HG02759 (cell line): ENCODE measurements at regions not wholly inside any gene's neighbourhood (a gene's known extent, or its start where the extent isn't known, plus 50 kb on each side); places are given as distances from the start of the nearest gene placed in this dataset.
"Not testable (repeated sequence)": the region's sequence is repeated elsewhere in the genome, so short reads cannot be mapped to it uniquely, and the experiment has no call there.

Experiments
- ATAC-seq: cut with Tn5 transposase; IDR thresholded peaks from one replicate; pipeline ENCODE4 v1.9.1; 2021; ENCODE audit warnings: mild to moderate bottlenecking, moderate library complexity; ENCODE audit not compliant: unreplicated experiment

GRCh38 chr1:82367456-82367855 is 566.7 kb downstream of the ADGRL2 start:
- no peak for ATAC-seq

DNA sequence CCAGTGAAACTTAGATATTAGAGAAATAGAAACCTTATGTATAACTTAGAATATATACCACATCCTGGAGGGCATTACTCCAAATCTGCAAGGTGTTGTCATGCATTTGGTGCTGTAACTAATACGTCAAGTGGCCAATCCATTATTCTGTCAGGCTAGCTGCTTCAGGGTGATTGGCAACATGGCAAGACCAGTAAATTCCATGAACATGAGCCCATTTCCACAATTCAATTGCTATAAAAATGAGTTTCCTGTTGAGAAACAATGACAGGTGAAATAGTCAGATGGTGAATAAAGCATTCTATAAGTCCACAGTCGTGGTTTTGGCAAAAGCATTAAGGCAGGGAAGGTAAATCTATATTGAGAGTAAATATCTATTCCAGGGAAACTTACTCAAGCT is 566.0 kb downstream of the ADGRL2 start:
- ATAC-seq, result no peak

DNA sequence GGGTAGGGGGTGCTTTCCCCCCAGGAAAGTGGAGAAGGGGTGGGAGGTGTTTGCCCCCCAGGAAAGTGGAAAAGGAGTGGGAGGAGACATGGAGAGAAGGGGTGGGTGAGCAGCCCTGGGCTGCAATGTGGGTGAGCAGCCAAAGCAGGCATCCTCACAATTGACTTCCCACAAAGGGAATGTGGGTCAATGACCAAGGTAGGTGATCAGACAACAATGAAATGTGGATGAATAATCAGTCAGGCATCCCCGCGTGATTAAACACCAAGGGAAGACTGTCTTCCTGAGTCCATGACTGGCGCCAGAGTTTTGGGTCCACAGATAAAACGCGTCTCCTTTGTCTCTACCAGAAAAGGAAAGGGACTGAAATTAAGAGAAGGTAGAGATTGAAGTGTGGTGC is 558.8 kb downstream of the ADGRL2 start:
- not testable (repeated sequence) for ATAC-seq

DNA sequence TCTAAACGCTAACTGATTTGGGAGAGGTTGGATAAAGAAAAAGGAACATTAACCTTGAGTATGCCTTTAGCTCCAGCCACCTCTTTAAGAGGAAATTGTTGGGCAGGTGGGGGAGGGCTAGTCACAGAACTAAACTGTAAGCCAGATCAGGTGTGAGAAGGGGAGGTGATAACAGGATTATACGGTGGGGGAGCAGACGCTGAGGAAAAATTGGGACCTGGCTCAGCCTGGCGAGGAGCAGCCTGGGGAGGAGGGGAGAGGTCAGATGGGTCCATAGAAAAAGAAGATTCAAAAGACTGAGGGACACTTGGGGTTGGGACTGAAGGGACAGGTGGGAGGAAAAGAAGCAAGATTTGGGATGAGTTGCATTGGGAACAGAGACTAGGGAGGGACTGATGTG is 558.0 kb downstream of the ADGRL2 start:
- not testable (repeated sequence) for ATAC-seq

DNA sequence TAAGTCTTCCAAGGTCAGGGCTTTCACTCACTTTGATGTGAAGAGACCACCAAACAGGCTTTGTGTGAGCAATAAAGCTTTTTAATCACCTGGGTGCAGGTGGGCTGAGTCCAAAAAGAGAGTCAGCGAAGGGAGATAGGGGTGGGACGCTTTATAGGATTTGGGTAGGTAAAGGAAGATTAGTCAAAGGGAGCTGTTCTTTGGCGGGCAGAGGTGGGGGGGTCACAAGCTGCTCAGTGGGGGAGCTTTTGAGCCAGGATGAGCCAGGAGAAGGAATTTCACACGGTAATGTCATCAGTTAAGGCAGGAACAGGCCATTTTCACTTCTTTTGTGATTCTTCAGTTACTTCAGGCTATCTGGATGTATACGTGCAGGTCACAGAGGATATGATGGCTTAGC is 553.8 kb downstream of the ADGRL2 start:
- not testable (repeated sequence) for ATAC-seq

GRCh38 chr1:82348487-82348886 is 547.8 kb downstream of the ADGRL2 start:
- ATAC-seq, result no peak

DNA sequence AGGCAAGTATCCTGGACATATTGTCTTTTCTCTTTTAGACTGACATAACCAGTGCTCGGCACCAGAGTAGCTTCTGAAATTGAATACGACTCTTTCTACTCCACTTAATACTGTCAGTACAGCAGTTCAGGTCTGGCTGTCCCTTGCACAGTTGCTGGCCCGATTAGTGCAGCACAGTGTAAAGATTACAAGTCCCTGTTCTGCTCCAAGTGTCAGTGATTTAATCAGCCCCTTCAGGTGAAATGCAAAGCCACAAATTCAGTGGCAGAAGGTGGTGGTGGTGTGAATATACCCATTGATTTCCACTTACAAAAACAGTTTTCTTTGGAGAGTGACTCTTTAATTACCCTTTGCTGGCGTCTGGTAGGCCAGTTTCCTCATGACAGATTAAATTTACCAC is 545.4 kb downstream of the ADGRL2 start:
- no peak for ATAC-seq

DNA sequence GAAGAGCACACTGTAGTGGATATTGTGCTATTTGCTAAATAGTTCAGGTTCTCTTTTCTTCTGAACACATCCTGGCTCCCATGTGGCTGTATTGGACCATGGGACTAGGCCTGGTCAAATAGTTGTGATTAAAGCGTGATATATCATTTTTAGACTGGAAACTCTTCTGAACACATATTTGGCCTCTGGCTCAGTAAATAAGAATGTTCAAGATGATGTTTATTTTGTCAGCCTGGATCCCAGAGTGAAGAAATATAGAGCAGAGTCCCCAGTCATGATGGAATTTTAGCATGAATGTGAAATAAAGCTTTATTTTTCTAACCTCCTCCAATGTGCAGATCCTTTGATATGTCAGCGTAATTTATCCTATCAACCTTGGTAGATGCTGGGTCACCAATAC is 542.6 kb downstream of the ADGRL2 start:
- ATAC-seq, result no peak

- ATAC-seq, result no peak
Observed at GRCh38 chr1:82337635-82338034, 536.9 kb downstream of the ADGRL2 start.

- no peak for ATAC-seq
Observed at GRCh38 chr1:82330330-82330729, 529.6 kb downstream of the ADGRL2 start.

DNA sequence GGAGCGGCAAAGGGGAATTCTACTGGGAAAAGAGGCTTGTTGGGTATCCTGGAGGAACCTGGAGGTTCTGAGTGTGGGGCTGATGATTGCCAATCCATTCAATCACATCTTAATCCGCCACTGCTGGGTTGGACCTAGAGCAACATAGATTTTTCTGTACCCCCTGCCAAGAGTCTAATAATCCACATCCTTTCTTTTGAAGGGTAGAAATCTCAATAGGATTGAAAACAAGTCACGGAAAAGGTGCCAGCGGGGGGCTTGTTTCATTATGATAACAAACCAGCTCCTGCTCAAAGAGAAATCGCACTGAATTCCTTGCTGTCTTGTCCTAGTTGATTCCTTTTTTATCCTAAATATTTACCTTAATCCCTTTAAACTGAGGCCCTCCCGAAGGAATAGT is 528.5 kb downstream of the ADGRL2 start:
- ATAC-seq, result no peak

- no peak for ATAC-seq
Observed at GRCh38 chr1:82323144-82323841, 522.6 kb downstream of the ADGRL2 start.

DNA sequence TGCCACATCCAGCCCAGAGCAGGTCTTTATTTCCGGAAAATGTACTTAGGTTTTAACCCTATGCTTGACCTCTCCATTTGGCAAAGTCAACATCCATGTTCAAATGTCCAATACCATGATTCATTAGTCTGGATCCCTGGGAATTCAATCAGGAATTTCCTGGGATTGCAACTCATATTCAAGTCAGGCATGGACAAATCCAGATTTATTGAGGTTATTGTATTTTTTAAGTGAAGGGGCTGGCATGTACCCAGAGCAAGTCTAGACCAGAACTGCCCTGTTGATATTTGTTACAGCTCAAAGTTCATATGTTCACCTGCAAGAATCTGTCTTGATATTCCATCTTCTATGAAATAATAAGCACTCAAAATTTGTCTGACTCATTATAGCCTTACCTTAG is 521.1 kb downstream of the ADGRL2 start:
- ATAC-seq, result no peak

- ATAC-seq, result no peak
Observed at GRCh38 chr1:82319546-82319945, 518.8 kb downstream of the ADGRL2 start.

DNA sequence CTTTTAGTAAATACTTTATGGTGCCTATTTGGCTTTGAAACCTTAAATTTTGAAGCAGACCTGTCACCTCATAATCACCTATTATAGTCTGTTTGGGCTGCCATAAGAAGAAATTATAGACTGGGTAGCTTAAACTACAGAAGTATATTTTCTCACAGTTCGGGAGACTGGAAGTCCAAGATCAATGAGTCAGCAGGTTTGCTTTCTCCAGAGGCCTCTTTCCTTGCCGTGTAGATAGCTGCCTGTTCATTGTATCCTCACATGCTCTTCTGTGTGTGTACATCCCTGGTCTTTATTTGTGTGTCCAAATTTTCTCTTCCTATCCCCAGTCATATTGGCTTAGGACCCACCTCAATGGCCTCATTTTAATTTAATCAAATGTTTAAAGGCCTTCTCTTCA is 518.2 kb downstream of the ADGRL2 start:
- no peak for ATAC-seq

DNA sequence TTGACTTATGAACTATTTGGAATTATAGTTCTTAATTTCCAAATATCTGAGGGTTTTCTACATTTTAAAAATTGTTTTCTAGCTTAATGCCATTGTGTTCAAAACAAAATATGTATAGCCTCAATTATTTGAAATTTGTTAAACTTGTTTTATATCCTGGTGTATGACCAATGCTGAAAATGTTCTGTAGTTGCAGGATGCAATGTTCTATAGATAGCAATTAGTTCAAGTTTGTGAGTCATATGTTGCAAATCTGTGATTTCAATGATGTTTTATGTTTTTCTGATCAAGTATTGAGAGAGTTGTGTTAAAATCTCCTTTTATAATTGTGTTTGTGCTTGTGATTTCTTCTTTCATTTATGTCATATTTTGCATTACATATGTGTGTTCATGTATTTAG is 517.5 kb downstream of the ADGRL2 start:
- no peak for ATAC-seq

GRCh38 chr1:82317671-82318070 is 516.9 kb downstream of the ADGRL2 start:
- ATAC-seq, result no peak

- ATAC-seq, result no peak
Observed at GRCh38 chr1:82299656-82300055, 498.9 kb downstream of the ADGRL2 start.

GRCh38 chr1:82299056-82299455 is 498.3 kb downstream of the ADGRL2 start:
- no peak for ATAC-seq

GRCh38 chr1:82297139-82297896 is 496.6 kb downstream of the ADGRL2 start:
- no peak for ATAC-seq

GRCh38 chr1:82287556-82287955 is 486.8 kb downstream of the ADGRL2 start:
- ATAC-seq, result no peak

DNA sequence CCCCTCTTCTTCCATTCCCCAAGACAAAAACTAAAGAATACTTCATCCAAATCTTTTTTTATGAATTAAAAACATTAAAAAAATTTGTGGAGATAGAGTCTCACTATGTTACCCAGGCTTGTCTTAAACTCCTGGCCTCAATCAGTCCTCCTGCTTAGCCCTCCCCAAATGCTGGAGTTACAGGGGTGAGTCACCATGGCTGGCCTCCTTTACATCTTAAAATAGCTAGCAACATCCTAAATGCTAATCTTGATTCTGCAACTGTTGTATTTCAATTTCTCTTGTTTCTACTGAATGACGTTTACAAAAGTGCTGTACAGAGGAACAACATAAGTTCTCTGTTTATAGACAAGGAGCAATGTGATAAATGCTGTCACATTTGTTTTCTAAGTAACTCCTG is 483.5 kb downstream of the ADGRL2 start:
- ATAC-seq, result no peak

DNA sequence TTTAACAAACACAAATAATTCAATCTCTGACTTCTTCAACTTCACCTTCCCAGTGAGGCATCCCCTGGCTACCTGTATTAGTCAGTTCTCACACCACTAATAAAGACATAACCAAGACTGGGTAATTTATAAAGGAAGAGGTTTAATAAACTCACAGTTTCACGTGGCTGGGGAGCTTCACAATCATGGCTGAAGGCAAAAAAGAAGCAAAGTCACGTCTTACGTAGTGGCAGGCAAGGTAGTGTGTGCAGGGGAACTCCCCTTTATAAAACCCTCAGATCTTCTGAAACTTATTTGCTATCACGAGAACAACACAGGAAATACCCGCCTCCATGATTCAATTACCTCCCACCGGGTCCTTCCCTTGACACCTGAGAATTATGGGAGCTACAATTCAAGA is 478.5 kb downstream of the ADGRL2 start:
- no peak for ATAC-seq
